Posterior vena cava (tissue), 2 donors: ENCODE measurements at regions not wholly inside any gene's neighbourhood (a gene's known extent, or its start where the extent isn't known, plus 50 kb on each side); places are given as distances from the start of the nearest gene placed in this dataset.

Experiments used
- DNase-seq: peaks from one replicate; pipeline ENCODE4 v3.0.0-alpha.2; 2020; ENCODE audit warnings: low spot score
- intact Hi-C, 2 donors: fragments of 100-400 bp; cut with DNase I; formaldehyde crosslinking; loops; one replicate each; pipeline versions ENCODE4 v1.14.1 to v1.14.2; 2022 to 2023
- donor health status: DM: yes; HTN: yes; CAD: no.
- donor health status: DM: yes; HTN: yes; CAD: no.

DNA sequence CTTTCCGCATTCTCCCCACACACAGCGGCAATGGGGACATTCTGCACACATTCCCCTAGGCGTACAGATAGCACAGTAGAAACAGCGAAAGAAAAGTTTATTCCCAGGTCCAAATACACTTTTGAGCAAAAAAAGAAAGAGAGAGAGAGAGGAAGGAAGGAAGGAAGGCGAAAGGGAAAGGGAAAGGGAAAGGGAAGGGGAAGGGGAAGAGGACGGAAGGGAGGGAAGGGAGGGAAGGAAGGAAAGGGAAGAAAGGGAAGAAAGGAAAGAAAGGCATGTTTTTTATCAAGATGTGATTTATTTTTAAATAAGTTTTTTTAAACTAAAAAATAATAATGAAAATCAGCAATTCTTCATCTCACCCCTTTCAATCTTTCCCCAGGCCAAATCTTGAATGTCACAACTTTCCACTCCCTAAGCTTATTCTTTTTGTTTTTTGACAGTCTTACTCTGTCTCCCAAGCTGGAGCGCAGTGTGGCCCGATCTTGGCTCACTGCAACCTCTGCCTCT lies 281.7 kb downstream of the SKIDA1 start:
- DNase-seq, result no peak
- intact Hi-C loops, result no loop called here

DNA sequence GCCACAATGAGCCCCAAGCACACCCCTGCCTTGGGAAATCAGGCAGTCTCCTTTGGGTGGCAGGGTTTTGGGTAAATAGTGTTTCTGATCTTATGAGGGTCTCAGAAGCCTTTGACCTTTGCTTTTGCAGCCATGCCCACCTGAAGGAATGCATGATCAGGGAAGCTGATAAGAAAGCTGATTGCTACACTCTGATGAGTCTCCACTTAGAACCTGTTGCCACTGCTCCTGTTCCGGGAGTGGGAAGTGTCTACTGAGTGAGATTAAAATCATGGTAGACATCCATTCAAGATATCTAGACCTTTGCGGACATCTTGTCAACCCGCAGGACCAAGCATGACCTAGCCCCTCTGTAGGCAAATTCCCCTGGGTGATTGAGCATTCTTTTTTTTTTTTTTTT lies 282.6 kb downstream of the SKIDA1 start:
- no peak for DNase-seq
- intact Hi-C loops, result no loop called here

DNA sequence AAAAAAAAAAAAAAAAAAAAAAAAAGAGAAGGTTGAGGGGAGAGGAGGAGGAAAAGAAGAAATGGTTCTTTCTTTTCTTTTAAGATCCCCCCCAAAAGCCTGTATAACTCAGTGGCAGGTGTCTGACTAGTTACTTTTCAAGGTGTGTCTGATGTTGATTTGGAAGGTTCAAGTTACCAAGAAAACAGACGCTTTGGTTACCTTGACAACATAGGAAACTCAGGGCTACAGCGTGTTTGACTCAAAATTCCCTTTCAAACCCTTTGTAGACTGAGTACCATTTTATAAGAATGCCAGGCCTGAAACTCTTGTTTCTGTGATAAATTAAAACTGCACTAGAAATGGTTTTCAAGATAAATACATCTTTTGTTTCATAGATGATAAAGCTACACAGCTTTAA lies 286.8 kb downstream of the SKIDA1 start:
- DNase-seq, result no peak

DNA sequence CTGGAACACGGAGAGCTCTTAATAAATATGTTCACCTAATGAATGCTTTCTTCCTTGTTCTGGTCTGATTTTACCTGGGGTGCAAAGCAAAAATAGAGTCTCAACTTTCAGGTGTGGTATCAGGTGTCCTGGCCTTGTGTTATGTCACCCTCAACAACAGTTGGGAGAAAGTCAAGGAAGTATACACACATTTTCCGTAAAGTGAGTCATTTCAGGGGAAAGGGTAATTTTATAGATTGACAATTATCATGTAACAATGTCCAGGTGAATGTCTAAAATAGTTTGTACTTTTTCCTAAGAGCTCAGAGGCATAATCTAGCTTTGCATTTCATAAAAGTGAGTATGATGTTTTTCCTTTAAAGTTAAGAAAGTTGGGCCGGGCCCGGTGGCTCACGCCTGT lies 287.4 kb downstream of the SKIDA1 start:
- DNase-seq, result no peak
- intact Hi-C loops, result no loop called here

More for the DNA sequence above, 286.8 kb downstream of the SKIDA1 start:
- intact Hi-C loops, result no loop called here

DNA sequence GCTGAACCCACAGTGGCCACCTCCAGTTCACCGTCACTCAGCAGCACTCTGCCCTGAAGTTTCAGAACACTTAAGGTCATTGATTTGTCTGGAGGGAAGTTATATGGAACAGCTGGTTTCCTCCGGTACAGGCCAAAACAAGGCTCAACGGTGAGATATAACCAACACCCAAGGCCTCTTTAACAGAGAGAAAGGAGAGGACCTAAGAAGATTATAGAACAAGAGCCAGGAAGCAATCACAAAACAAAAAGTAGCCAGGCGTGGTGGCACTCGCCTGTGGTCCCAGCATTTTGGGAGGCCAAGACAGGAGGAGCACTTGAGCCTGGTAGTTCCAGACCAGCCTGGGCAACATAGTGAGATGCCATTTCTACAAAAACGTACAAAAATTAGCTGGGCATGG lies 290.7 kb downstream of the SKIDA1 start:
- intact Hi-C loops, result no loop called here
- no peak for DNase-seq

DNA sequence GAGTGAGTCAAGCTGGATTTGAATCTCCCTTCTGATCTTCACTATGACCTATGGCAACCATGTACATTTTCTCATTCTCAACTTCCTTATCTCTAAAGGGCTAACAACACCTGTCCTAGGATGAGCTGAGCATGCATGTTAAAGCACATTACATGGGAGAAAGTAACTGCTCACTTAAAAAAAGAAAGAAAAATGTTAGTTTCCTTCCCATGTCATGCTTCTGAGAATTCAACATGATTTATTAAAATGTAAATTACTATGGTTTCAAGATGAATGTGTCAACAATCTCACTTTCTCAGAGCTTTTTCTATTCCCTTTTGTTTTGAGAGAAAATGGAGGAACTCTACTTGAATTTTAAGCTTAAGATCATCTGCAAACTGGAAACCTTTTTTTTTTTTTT lies 295.3 kb downstream of the SKIDA1 start:
- intact Hi-C loops, result no loop called here
- DNase-seq, result no peak

DNA sequence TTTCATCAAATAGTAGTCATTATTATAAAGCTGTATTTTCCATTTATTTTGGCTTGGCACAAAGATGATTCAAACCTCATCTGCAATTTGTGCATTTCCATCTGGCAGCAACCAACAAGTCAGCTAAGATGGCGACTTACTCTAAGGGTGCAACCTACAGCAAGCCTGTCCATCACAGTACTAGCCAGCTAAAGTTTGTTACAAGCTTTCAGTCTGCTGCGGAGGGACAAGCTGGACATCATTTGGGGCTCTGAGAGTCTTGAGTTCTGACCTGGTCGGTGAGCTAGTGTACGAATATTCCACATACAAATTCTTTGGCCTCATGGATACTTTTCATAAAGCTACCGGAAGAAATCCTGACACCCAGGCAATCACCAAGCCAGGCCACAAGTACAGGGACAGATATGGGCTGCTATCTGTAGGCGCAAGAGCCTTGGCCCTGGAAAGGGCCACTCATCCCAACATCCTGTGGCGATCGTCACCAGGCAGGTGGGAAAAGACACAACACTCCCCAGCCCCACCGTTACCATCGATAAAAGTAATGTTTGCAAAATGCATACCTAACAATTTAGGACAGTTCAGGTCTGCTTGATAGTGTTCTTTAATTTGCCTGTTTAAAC lies 307.6 kb downstream of the SKIDA1 start:
- no peak for DNase-seq
- intact Hi-C loops, result no loop called here

DNA sequence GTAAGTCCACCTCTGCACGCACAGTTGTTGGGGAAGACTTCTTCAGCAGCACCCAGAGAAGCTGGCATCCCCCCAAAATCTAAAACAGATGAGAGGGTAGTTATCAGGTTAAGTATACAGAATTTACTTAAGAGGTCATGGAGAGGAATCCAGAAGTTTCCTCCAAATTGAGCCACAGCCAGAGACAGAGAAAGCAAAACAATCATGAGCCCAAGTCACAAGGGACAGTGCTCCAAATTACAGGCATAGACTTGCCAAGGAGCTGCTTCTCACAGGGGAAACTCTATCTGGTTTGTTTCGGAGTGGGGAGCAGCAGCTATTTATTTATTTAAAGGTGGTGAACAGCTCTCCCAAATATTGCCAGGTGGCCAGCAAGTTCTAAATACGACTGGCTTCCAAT lies 308.4 kb downstream of the SKIDA1 start:
- DNase-seq, result no peak
- intact Hi-C loops, result no loop called here

DNA sequence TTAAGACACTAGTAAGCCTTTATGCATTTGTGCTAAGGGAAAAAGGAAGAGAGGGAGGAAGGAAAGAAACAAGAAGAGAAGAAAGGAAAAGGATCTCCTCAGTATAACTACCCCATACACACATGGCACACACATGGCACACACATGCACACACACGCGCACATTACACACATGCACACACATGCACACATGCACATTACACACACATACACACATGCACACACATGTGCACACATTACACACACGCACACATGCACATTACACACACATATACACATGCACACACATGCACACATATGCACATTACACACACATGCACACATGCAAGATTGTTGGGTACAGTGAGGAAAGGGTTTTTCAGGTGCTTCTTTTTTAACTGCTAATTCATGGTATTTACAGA lies 311.2 kb downstream of the SKIDA1 start:
- no peak for DNase-seq
- intact Hi-C loops, result no loop called here

DNA sequence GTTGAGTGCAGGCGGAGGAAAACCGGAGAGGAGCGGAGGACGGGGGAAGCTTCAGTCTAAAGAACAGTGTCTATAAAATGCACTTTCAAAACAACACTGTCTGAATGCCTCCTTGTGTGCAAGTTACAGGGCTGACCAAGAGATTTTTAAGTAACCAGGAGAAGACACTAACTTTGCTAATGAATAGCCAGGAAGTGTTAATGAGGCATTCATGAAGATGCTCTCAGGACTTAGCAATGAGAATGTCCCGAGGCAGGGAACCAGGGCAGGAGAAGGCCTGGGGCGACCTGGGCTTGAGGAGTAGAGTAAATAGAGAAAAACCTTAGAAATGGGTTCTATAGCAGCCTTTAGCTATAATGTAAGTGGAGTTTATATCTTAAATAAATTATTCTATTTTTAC lies 312.1 kb downstream of the SKIDA1 start:
- intact Hi-C loops, result no loop called here
- no peak for DNase-seq

DNA sequence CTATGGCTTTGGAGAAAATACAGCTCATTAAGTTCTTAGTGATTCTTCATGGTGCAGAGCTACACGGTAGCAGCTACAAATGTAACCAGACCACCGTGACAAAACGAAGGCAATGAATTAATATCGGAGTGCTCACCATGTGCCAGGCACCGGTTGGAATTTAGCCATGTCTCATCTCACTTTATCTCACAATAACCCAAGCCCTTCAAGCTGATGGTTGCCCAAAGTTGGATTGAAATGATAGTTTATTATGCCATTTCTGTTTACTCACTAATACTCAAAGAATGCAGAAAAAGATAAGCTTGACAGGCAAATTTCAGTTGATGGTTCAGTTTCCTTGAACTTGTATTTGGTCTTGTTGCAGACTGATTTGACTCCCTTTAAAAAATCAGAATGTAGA lies 312.6 kb downstream of the SKIDA1 start:
- DNase-seq, result no peak
- intact Hi-C loops, result no loop called here

DNA sequence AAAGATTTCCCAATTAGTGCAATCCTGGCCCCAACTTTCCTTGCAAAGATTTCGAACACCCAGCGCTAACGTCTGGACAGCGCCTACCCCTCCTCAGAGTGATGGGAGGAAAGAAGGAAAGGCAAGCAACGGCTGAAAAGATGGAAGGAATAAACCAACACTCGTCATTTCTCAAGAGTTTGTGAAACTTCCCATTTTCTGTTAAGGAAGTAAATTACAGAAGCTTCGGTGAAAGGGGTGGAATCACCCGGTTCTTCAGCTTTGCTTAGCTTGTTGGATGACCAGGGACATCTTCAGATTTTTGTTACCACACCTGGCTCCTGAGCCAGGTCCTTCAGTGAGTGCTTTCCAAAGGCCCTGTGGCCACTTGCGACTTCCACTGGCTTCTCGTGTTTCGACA lies 313.1 kb downstream of the SKIDA1 start:
- intact Hi-C loops, result no loop called here
- DNase-seq, result no peak

DNA sequence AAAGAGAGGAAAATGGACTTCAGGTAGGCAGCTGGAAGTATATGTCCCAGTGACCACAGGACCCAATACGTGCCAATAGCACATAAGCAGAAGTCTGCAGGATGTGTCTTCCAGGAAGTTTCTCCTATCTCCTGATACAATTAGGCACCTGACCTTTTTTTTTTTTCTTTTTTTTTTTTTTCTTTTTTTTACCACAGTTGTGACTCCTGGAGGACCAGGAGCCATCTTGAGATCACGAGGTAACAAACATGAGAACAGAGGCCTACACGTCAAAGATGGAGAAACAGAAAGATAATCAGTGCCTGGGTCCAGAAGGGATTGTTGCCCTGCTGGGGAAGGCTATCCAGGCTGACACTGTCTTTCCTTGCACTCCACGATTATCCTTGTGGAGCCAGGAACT lies 312.4 kb upstream of the NEBL start:
- DNase-seq, result no peak
- intact Hi-C loops, result no loop called here

DNA sequence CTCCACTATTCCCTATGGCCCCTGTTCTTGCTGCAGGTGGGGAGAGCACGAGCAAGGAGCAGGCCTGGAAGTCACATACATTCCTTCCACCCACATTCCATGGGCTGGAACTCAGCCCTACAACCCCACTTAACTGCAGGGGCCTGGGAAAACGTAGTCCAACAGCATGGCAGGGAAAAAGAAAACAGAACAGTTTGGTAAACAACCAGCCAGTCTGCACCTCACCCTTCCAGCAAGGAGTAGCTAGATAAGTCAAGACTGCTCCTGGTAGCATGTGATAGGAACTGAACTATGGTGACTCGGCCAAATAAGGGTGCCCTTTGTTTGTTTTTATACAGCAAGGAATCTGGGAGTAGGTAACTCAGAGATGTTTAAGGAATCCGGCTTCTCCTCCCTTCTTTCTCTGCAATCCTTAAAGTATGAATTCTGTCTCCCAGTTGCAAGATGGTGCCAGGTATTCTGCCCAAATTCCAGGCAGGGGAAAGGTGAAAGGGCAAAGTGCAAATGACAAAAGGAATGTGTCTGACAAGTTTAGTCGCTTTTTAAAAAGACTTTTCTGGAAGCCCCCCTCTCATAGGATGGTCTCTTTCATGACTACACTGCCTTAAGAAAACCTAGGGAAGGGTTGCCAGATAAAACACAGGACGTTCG lies 311.7 kb upstream of the NEBL start:
- no peak for DNase-seq
- intact Hi-C loops, result no loop called here

DNA sequence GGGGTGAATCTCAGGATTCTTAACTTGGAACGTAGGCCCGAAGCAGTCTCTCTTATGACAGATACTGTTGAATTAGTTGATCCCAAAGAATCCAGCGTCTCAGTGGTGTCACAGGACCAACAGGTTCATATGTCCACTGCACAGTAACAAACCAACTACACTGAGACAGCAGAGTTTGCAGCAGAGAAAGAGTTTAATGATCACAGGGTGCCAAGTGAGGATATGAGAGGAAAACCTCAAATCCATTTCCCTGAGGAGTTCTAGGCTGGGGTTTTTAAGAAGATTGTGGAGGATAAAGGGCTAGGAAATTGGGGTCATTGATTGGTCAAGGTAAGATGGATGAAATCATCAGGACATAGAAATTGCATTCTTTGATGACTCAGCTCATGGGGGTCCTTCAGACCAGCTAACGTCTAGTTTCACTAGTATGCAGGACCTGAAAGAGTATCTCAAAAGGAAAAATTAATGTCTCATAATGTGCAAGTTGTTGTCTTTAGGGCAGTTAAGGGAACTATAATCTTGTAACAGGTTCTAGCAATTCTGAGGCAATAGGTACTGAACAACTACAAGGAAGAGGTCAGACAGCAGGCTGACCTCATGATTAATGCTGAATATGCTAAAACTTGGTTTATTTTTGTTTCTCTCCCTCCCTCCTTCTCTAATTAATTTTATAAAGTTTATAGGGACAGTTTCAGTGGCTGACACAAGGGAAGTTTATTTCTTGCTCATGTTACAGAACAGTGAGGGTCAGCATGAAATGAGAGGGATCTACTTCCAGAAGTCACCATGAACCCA lies 310.9 kb upstream of the NEBL start:
- DNase-seq, result no peak
- intact Hi-C loops, result no loop called here

DNA sequence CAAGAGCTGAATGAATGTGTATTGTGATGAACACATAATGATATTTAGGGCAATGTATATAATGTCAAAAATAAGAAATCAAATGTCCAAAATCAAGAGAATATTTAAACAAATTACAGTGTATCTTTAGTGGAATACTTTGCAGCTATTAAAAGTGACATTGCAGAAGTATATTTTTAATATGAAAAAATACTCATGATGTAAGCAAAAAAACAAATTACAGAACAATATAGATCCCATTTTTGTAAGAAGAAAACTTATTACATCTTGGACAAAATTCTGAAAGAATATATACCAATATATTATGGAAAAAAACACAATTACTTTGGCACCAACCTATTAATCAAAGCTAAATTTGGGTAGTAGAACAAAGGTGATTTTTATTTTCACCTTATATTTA lies 308.2 kb upstream of the NEBL start:
- DNase-seq, result no peak
- intact Hi-C loops, result no loop called here

DNA sequence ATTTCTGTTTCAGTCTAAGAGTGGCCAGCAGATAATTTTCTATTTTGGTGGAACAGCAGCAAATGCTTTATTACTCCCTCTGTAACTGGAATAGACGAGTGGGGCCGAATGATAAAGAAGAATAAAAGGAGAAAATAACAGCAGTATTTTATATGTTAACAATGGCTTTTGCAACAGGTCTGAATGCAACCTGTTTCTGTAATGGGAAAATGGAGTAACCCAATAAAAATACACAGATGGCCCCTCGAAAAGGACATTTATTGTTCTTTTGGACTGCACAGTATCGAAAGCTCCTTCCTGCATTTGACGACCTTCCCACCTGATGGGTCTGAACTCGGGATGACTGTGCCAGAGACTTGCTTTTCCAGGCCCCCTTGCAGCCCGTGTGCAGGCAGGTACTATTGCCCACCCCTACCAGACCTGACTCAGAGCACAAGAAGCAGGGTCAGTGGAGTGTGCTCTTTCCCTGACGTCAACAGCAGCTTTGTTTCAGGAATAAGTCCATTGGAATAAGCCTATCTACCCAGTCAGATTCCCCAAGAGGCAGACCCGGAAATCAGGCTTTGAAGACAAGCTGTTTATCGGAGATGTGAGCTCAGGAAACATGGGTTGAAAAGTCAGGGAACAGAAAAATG lies 306.5 kb upstream of the NEBL start:
- no peak for DNase-seq
- intact Hi-C loops, result no loop called here

DNA sequence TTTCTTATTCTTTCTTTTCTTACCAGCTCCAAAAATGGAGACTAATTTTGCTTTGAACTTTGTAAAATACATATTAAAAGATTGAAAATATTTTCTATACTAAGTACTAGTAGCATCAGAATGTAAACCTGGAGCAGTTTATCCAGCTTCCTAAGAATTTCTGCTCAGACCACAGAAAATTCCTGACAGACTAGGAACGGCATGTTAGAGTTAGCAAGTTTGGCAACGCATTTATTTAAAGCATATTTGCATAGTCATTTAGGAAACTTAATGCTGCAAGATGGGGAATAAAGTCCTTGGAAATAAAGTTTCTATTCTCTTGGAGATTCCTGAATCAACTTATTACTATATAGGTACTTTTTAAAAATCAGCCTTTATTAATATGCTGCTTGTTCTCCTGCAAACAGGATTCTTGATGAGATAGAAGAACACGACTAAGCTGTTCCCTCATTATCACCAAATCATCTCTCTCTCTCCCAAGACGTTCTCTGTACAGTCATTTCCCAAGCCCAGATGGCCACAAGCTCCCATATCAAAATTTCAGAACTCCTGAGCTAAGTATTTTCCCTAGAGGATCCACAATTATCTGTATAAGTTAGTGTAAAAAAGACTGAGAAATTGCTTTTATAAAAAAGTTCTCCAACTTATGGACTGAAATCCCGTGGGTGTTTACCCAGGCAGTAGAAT lies 305.8 kb upstream of the NEBL start:
- no peak for DNase-seq
- intact Hi-C loops, result no loop called here

DNA sequence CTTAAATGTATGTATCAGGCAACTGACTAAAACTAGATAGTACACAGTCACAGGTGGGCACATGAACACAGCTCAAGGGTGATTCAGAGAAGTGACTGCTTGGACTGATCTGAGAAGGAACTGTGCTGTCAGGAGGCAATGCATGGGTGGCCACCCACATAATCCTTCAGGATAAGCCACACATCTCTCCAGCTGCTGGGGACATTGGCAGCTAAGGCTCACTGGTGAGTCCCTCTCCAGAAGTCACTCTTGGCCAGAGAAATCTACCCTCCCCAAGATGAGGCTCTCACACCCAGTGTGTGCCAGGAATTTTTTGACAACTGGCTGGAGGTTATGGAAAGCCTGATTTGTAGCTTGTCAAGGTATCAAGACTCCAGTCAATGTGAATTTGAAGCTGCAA lies 302.4 kb upstream of the NEBL start:
- no peak for DNase-seq
- intact Hi-C loops, result no loop called here

DNA sequence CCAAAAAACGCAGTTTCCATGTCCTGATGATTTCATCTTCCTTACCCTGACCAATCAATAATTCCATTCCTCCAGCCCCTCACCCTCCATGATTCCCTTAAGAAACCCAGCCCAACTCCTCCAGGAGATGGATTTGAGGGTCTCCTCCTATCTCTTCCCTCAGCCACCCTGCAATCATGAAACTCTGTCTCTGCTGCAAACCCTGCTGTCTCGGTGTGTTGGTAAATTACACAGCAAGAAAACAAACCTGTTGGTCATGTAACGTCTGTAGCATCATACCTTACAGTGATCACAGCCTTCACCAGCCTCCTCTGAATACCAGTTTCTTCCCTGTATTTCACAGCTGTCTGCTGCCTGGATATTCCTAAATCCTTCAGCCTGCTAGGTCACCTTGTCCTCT lies 300.7 kb upstream of the NEBL start:
- no peak for DNase-seq
- intact Hi-C loops, result no loop called here
